Neural progenitor cell (in vitro differentiated cells): ENCODE measurements at regions not wholly inside any gene's neighbourhood (a gene's known extent, or its start where the extent isn't known, plus 50 kb on each side); places are given as distances from the start of the nearest gene placed in this dataset.

Experiments used
- DNase-seq: peaks from one replicate; pipeline ENCODE4 v3.0.0-alpha.2; 2016; ENCODE audit warnings: low spot score
- H2AFZ ChIP-seq: fragments of 200-600 bp; sonication (generic); replicated peaks from 2 replicates; pipeline ENCODE4 v1.6.1; 2016; ENCODE audit warnings: antibody characterized with exemption
- H3F3A ChIP-seq: fragments of 200-600 bp; sonication (generic); 2 replicates; pipeline ENCODE4 v1.6.1; 2016; ENCODE audit warnings: antibody characterized with exemption, low read depth
- H3K27ac ChIP-seq: fragments of 200-600 bp; sonication (generic); 2 replicates; pipeline ENCODE4 v1.5.1; 2016; ENCODE audit warnings: mild to moderate bottlenecking
- H3K27me3 ChIP-seq: fragments of 200-600 bp; sonication (generic); 2 replicates; pipeline ENCODE4 v1.6.1; 2016; ENCODE audit warnings: mild to moderate bottlenecking, moderate library complexity
- H3K36me3 ChIP-seq: fragments of 200-600 bp; sonication (generic); 2 replicates; pipeline ENCODE4 v1.5.1; 2016
- H3K4me1 ChIP-seq: fragments of 200-600 bp; sonication (generic); 2 replicates; pipeline ENCODE4 v1.6.1; 2016; ENCODE audit warnings: mixed run types
- H3K4me2 ChIP-seq: fragments of 200-600 bp; sonication (generic); 2 replicates; pipeline ENCODE4 v1.6.1; 2016
- H3K4me3 ChIP-seq: fragments of 200-600 bp; sonication (generic); 2 replicates; pipeline ENCODE4 v1.5.1; 2016
- H3K79me2 ChIP-seq: fragments of 200-600 bp; sonication (generic); 2 replicates; pipeline ENCODE4 v1.6.1; 2016; ENCODE audit warnings: low read depth
- H3K9ac ChIP-seq: fragments of 200-600 bp; sonication (generic); 2 replicates; pipeline ENCODE4 v1.6.1; 2016
- H3K9me3 ChIP-seq: fragments of 200-600 bp; sonication (generic); 2 replicates; pipeline ENCODE4 v1.5.1; 2016; ENCODE audit warnings: low read depth
- H4K20me1 ChIP-seq: fragments of 200-600 bp; sonication (generic); 2 replicates; pipeline ENCODE4 v1.6.1; 2016; ENCODE audit warnings: low read depth
- H3K27ac Mint-ChIP-seq: 3 replicates; pipeline ENCODE4 v1.8.0; 2021; ENCODE audit warnings: mixed read lengths
- H3K27me3 Mint-ChIP-seq: 2 replicates; pipeline ENCODE4 v1.8.0; 2022; ENCODE audit warnings: low read depth, mild to moderate bottlenecking, inconsistent platforms, moderate library complexity, mixed read lengths; ENCODE audit not compliant: insufficient read depth
- H3K36me3 Mint-ChIP-seq: 3 replicates; pipeline ENCODE4 v1.8.0; 2021; ENCODE audit warnings: mixed read lengths
- H3K4me1 Mint-ChIP-seq: 3 replicates; pipeline ENCODE4 v1.8.0; 2021; ENCODE audit warnings: mixed read lengths
- H3K4me3 Mint-ChIP-seq: 3 replicates; pipeline ENCODE4 v1.8.0; 2021; ENCODE audit warnings: mild to moderate bottlenecking, moderate library complexity, mixed read lengths
- H3K9me3 Mint-ChIP-seq: 3 replicates; pipeline ENCODE4 v1.8.0; 2020; ENCODE audit warnings: mixed read lengths
- EZH2 ChIP-seq: fragments of 200-600 bp; sonication (generic); IDR thresholded peaks from 2 replicates; pipeline ENCODE4 v1.6.1; 2017; ENCODE audit warnings: antibody characterized with exemption, mild to moderate bottlenecking, moderate library complexity
- EZH2phosphoT487 ChIP-seq: fragments of 200-600 bp; sonication (generic); IDR thresholded peaks from 2 replicates; pipeline ENCODE4 v1.6.1; 2017; ENCODE audit warnings: antibody characterized with exemption
- TF ChIP-seq, protein P1 (sequence below): fragments of 200-600 bp; sonication (generic); IDR thresholded peaks from 2 replicates; pipeline ENCODE4 v1.5.1; 2017; ENCODE audit warnings: antibody characterized with exemption, mild to moderate bottlenecking

DNA sequence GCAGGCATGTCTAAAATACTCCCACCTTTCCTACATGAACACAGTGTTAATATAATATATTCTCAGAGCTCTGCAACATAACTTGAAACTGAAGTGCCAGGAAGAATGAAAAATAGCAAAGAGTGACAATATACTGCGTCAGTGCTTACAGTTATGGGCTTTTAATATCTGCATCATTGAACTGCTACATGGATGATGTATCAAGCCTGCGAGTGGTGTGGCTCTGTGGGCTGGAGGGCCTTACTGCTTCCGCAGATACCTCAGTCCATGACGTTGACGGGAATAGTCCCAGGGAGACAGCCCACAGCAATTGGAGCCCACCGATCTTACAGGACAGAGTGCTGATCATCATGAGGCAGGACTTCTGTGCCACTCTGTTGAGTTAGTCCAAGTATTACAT, 727.0 kb downstream of the NR2F2 start:
- H3K36me3 Mint-ChIP-seq = no peaks in the 10 kb centered on the region
- Histone ChIP-seq H3K27me3 (no peaks in the 10 kb centered on the region), H3K4me2 (no peak overlapping the region), H3K4me1 (peaks cover 18% of the 10 kb centered on the region), H3K36me3 (no peaks in the 10 kb centered on the region), H2AFZ (no peak overlapping the region), H3K9ac (no peak overlapping the region), H3K4me3 (no peak overlapping the region), H3K9me3 (no peaks in the 10 kb centered on the region), H3K27ac (no peak overlapping the region), H3F3A (no peaks in the 10 kb centered on the region), H4K20me1 (no peaks in the 10 kb centered on the region), H3K79me2 (no peaks in the 10 kb centered on the region)
- no peaks in the 10 kb centered on the region for H3K9me3 Mint-ChIP-seq
- H3K4me3 Mint-ChIP-seq = no peak overlapping the region
- no peak for DNase-seq
- no peaks in the 10 kb centered on the region for H3K27me3 Mint-ChIP-seq
- H3K27ac Mint-ChIP-seq = peak overlapping the region; percentile 53
- no peak for TF ChIP-seq EZH2
- TF ChIP-seq EZH2phosphoT487 = no peak
- TF ChIP-seq, protein P1, sequence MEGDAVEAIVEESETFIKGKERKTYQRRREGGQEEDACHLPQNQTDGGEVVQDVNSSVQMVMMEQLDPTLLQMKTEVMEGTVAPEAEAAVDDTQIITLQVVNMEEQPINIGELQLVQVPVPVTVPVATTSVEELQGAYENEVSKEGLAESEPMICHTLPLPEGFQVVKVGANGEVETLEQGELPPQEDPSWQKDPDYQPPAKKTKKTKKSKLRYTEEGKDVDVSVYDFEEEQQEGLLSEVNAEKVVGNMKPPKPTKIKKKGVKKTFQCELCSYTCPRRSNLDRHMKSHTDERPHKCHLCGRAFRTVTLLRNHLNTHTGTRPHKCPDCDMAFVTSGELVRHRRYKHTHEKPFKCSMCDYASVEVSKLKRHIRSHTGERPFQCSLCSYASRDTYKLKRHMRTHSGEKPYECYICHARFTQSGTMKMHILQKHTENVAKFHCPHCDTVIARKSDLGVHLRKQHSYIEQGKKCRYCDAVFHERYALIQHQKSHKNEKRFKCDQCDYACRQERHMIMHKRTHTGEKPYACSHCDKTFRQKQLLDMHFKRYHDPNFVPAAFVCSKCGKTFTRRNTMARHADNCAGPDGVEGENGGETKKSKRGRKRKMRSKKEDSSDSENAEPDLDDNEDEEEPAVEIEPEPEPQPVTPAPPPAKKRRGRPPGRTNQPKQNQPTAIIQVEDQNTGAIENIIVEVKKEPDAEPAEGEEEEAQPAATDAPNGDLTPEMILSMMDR = no peak
- H3K4me1 Mint-ChIP-seq = peaks cover 20% of the 10 kb centered on the region

DNA sequence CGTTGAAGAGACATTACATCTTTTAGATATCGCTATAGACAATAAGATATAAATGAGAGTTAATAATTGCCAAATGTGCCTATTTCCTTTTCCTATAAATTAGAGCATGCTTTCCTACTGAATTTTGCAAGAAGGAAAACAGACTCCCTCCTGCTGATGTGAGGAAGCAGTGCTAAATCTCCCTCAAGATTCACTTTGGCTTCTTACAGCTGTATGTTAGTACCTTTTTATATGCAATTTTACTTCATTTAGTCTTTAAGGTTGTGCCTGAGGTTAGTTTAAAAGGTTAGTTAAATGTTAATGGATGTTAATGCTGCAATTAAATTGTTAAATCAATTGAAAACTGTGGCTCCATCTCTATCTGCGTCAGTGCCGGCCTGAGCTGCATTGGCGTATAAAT, 728.8 kb downstream of the NR2F2 start:
- DNase-seq = no peak
- Mint-ChIP-seq H3K27ac (no peak overlapping the region), H3K27me3 (no peaks in the 10 kb centered on the region), H3K4me3 (no peak overlapping the region), H3K9me3 (no peaks in the 10 kb centered on the region), H3K4me1 (peaks cover 20% of the 10 kb centered on the region), H3K36me3 (no peaks in the 10 kb centered on the region)
- Histone ChIP-seq H3K79me2 (no peaks in the 10 kb centered on the region), H3K4me3 (no peak overlapping the region), H3K36me3 (no peaks in the 10 kb centered on the region), H3K9me3 (no peaks in the 10 kb centered on the region), H2AFZ (no peak overlapping the region), H4K20me1 (no peaks in the 10 kb centered on the region), H3K4me2 (no peak overlapping the region), H3K9ac (no peak overlapping the region), H3K27ac (no peak overlapping the region), H3F3A (no peaks in the 10 kb centered on the region), H3K27me3 (no peaks in the 10 kb centered on the region), H3K4me1 (peaks cover 18% of the 10 kb centered on the region)
- TF ChIP-seq, protein P1 = no peak
- TF ChIP-seq EZH2phosphoT487 (no peak), EZH2 (no peak)

DNA sequence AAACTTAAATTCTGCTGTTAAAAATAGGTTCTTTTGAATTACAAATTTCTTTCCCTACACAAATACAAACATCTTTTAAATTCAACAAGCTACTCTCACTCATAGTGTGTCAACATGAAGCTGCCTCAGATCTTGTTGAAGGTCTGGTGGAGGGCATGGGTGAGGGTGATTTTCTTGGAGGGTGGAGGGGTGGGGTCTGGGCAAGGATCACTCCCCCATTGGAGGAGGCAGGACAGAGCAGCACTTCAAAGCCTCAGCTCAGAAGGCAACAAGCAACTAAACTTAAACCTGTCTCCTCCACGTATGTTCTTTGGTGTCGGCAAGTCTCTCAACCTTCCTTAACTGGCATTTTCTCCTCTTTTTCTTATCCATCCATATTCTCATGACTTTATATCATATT, 730.9 kb downstream of the NR2F2 start:
- Histone ChIP-seq H3K27me3 (no peaks in the 10 kb centered on the region), H3F3A (no peaks in the 10 kb centered on the region)

More for the DNA sequence above, 730.9 kb downstream of the NR2F2 start:
- Histone ChIP-seq H3K79me2 (no peaks in the 10 kb centered on the region), H3K4me3 (no peak overlapping the region), H4K20me1 (no peaks in the 10 kb centered on the region), H3K4me2 (no peak overlapping the region), H2AFZ (no peak overlapping the region), H3K9me3 (no peaks in the 10 kb centered on the region), H3K4me1 (peaks cover 18% of the 10 kb centered on the region), H3K9ac (no peak overlapping the region), H3K36me3 (no peaks in the 10 kb centered on the region), H3K27ac (no peak overlapping the region)
- no peak for DNase-seq
- Mint-ChIP-seq H3K4me1 (peaks cover 20% of the 10 kb centered on the region), H3K4me3 (no peak overlapping the region), H3K36me3 (no peaks in the 10 kb centered on the region), H3K27me3 (no peaks in the 10 kb centered on the region), H3K9me3 (no peaks in the 10 kb centered on the region), H3K27ac (no peak overlapping the region)
- TF ChIP-seq EZH2phosphoT487 = no peak
- TF ChIP-seq EZH2 = no peak
- TF ChIP-seq, protein P1 = no peak
